H1 (cell line): ENCODE measurements at regions not wholly inside any gene's neighbourhood (a gene's known extent, or its start where the extent isn't known, plus 50 kb on each side); places are given as distances from the start of the nearest gene placed in this dataset.

ENCODE experiments used
- CTCF ChIP-seq, 3 experiments: IDR thresholded peaks; 1 replicate in 2 of 3; 2 replicates in 1 of 3; pipeline versions ENCODE4 v1.5.1 to v1.6.1; 2011; ENCODE audit warnings: low read length in 3 of 3, mild to moderate bottlenecking in 3 of 3, inconsistent platforms in 2 of 3, low read depth in 1 of 3, moderate library complexity in 1 of 3; ENCODE audit not compliant: insufficient read depth in 1 of 3; ENCODE audit errors: control extremely low read depth in 1 of 3

GRCh38 chrY:8442097-8442496 lies 895.2 kb upstream of the TSPY4 start (continued):
- no peak for TF ChIP-seq CTCF (IDR thresholded peaks at IDR 0.05; ENCODE audit: control extremely low read depth in 1 of 3, insufficient read depth in 1 of 3, low read depth in 1 of 3, low read length in 3 of 3)
